Mesenchymal stem cell (in vitro differentiated cells and primary cell): ENCODE measurements at regions not wholly inside any gene's neighbourhood (a gene's known extent, or its start where the extent isn't known, plus 50 kb on each side); places are given as distances from the start of the nearest gene placed in this dataset.
A peak's percentile ranks its signal among the peaks of the same experiment; 100 is the strongest.

Experiments
- DNase-seq: peaks from one replicate; pipeline ENCODE4 v3.0.0-alpha.2; 2013
- H2AFZ ChIP-seq: one replicate; pipeline ENCODE4 v1.6.1; 2013; ENCODE audit warnings: low read depth, mild to moderate bottlenecking, control low read depth, inconsistent platforms, low read length, moderate library complexity
- H2AK5ac ChIP-seq: 2 replicates; pipeline ENCODE4 v1.6.1; 2013; ENCODE audit warnings: low read length, moderate library complexity, mild to moderate bottlenecking, inconsistent platforms; ENCODE audit not compliant: severe bottlenecking
- H2BK120ac ChIP-seq: one replicate; pipeline ENCODE4 v1.6.1; 2013; ENCODE audit warnings: low read depth, mild to moderate bottlenecking, inconsistent platforms, low read length, moderate library complexity
- H2BK12ac ChIP-seq, 2 experiments: one replicate each; pipeline ENCODE4 v1.6.1; 2013; ENCODE audit warnings: inconsistent platforms in 2 of 2, low read length in 2 of 2, mild to moderate bottlenecking in 2 of 2, moderate library complexity in 2 of 2, control low read depth in 1 of 2
- H2BK15ac ChIP-seq: one replicate; pipeline ENCODE4 v1.6.1; 2013; ENCODE audit warnings: mild to moderate bottlenecking, low read depth, inconsistent platforms; ENCODE audit not compliant: poor library complexity, severe bottlenecking
- H2BK5ac ChIP-seq: 2 replicates; pipeline ENCODE4 v1.6.1; 2013; ENCODE audit warnings: low read depth, mild to moderate bottlenecking, low read length, control low read depth, inconsistent platforms; ENCODE audit not compliant: poor library complexity, severe bottlenecking
- H3K14ac ChIP-seq, 2 experiments: one replicate each; pipeline ENCODE4 v1.6.1; 2013; ENCODE audit warnings: inconsistent platforms in 2 of 2, low read length in 2 of 2, control low read depth in 1 of 2, mild to moderate bottlenecking in 1 of 2, moderate library complexity in 1 of 2
- H3K18ac ChIP-seq, 2 experiments: one replicate each; pipeline ENCODE4 v1.6.1; 2013; ENCODE audit warnings: inconsistent platforms in 2 of 2, low read length in 2 of 2, control low read depth in 1 of 2, low read depth in 1 of 2, mild to moderate bottlenecking in 1 of 2
- H3K23ac ChIP-seq, 2 experiments: one replicate each; pipeline ENCODE4 v1.6.1; 2013; ENCODE audit warnings: inconsistent platforms in 2 of 2, low read length in 2 of 2, mild to moderate bottlenecking in 2 of 2, moderate library complexity in 2 of 2, control low read depth in 1 of 2
- H3K27ac ChIP-seq: 2 replicates; pipeline ENCODE4 v1.5.1; 2013; ENCODE audit warnings: mild to moderate bottlenecking, moderate library complexity, low read length, control low read depth, inconsistent platforms; ENCODE audit not compliant: poor library complexity, severe bottlenecking
- H3K27me3 ChIP-seq, 2 experiments: 2 replicates each; pipeline versions ENCODE4 v1.6.1 to v1.7.0; 2013; ENCODE audit warnings: low read length in 2 of 2, mild to moderate bottlenecking in 2 of 2, moderate library complexity in 2 of 2, control low read depth in 1 of 2, inconsistent platforms in 1 of 2; ENCODE audit not compliant: control insufficient read depth in 1 of 2, insufficient read depth in 1 of 2
- H3K36me3 ChIP-seq, 2 experiments: 2 replicates each; pipeline versions ENCODE4 v1.6.1 to v1.7.0; 2013; ENCODE audit warnings: low read length in 2 of 2, control low read depth in 1 of 2, inconsistent platforms in 1 of 2, low read depth in 1 of 2, mild to moderate bottlenecking in 1 of 2; ENCODE audit not compliant: insufficient read depth in 2 of 2, control insufficient read depth in 1 of 2
- H3K4ac ChIP-seq, 2 experiments: one replicate each; pipeline ENCODE4 v1.6.1; 2013; ENCODE audit warnings: inconsistent platforms in 2 of 2, low read length in 2 of 2, mild to moderate bottlenecking in 2 of 2, moderate library complexity in 2 of 2, control low read depth in 1 of 2, low read depth in 1 of 2
- H3K4me1 ChIP-seq: 2 replicates; pipeline ENCODE4 v1.6.1; 2013; ENCODE audit warnings: low read depth, low read length, control low read depth; ENCODE audit not compliant: control insufficient read depth, insufficient read depth
- H3K4me2 ChIP-seq: 2 replicates; pipeline ENCODE4 v1.6.1; 2013; ENCODE audit warnings: low read length, mild to moderate bottlenecking, inconsistent platforms; ENCODE audit not compliant: poor library complexity, severe bottlenecking
- H3K4me3 ChIP-seq, 2 experiments: 2 replicates each; pipeline versions ENCODE4 v1.5.1 to v1.7.0; 2013; ENCODE audit warnings: low read length in 2 of 2, mild to moderate bottlenecking in 2 of 2, control low read depth in 1 of 2, low read depth in 1 of 2; ENCODE audit not compliant: insufficient read depth in 1 of 2
- H3K79me1 ChIP-seq: replicated peaks from 2 replicates; pipeline ENCODE4 v1.6.1; 2013; ENCODE audit warnings: mild to moderate bottlenecking, control low read depth, low read length, inconsistent platforms; ENCODE audit not compliant: poor library complexity, severe bottlenecking
- H3K9ac ChIP-seq: 2 replicates; pipeline ENCODE4 v1.7.0; 2013; ENCODE audit warnings: mild to moderate bottlenecking, low read length, moderate library complexity
- H3K9me3 ChIP-seq: 2 replicates; pipeline ENCODE4 v1.7.0; 2013; ENCODE audit warnings: mild to moderate bottlenecking, low read length; ENCODE audit not compliant: control insufficient read depth
- H4K8ac ChIP-seq: one replicate; pipeline ENCODE4 v1.6.1; 2013; ENCODE audit warnings: inconsistent platforms, mild to moderate bottlenecking, low read length, moderate library complexity
- H4K91ac ChIP-seq: one replicate; pipeline ENCODE4 v1.6.1; 2013; ENCODE audit warnings: mild to moderate bottlenecking, low read length, inconsistent platforms
- WGBS: methylation state at CpG from one replicate; pipeline ENCODE4 v1.1.7; 2013; ENCODE audit warnings: mixed read lengths; 5-methylcytosine and 5-hydroxymethylcytosine counted together

DNA sequence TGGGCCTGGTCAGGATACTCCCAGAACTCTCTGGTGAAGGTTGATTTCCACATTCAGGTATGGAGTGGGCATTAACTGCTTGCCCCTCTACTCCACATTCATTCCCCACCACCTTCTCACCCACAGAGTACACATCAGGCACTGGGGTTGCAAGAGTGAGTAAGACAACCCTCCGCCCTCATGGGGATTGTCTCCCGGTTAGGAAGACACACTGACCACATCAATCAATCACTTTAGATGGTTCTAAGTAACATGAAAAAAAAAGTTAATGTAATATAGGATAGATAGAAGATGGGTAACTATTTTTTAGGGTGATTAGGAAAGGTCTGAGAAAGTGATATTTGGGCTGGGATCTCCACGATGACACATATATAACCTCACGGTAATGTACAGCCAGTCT, 116.0 kb upstream of the NEO1 start:
- Histone ChIP-seq H4K8ac (no peak overlapping the region), H3K27ac (no peak overlapping the region), H3K4me1 (no peaks in the 10 kb centered on the region), H3K9me3 (no peaks in the 10 kb centered on the region), H3K4ac (no peak overlapping the region), H3K18ac (no peak overlapping the region), H3K36me3 (no peaks in the 10 kb centered on the region), H2BK5ac (no peak overlapping the region), H3K27me3 (peaks cover 3 to 28% of the 10 kb centered on the region in 2 experiments), H3K79me1 (no peaks in the 10 kb centered on the region), H3K23ac (no peak overlapping the region), H4K91ac (no peak overlapping the region), H3K14ac (no peak overlapping the region), H2AK5ac (no peak overlapping the region), H2BK15ac (no peak overlapping the region), H2BK120ac (no peak overlapping the region), H2BK12ac (no peak overlapping the region), H2AFZ (no peak overlapping the region), H3K9ac (no peak overlapping the region), H3K4me3 (no peak overlapping the region), H3K4me2 (no peak overlapping the region)
- WGBS: 95% methylated on average over 4 of the region's 4 CpGs
- no peak for DNase-seq

GRCh38 chr15:72935521-72935920, 116.7 kb upstream of the NEO1 start:
- no peak overlapping the region for H3K4ac ChIP-seq
- H2BK5ac ChIP-seq: no peak overlapping the region
- no peak for DNase-seq
- no peaks in the 10 kb centered on the region for H3K79me1 ChIP-seq
- no peak overlapping the region for H2AFZ ChIP-seq
- H3K4me1 ChIP-seq: no peaks in the 10 kb centered on the region
- H4K91ac ChIP-seq: no peak overlapping the region
- no peak overlapping the region for H2BK120ac ChIP-seq
- H3K23ac ChIP-seq: no peak overlapping the region
- peaks cover 3 to 28% of the 10 kb centered on the region in 2 experiments for H3K27me3 ChIP-seq
- H3K4me3 ChIP-seq: no peak overlapping the region
- H2AK5ac ChIP-seq: no peak overlapping the region
- no peak overlapping the region for H3K4me2 ChIP-seq
- H4K8ac ChIP-seq: no peak overlapping the region
- no peak overlapping the region for H3K14ac ChIP-seq
- no peak overlapping the region for H3K18ac ChIP-seq
- no peaks in the 10 kb centered on the region for H3K36me3 ChIP-seq
- H3K9me3 ChIP-seq: no peaks in the 10 kb centered on the region
- H2BK12ac ChIP-seq: no peak overlapping the region
- WGBS: 43% methylated on average over 2 of the region's 2 CpGs
- no peak overlapping the region for H3K9ac ChIP-seq
- no peak overlapping the region for H3K27ac ChIP-seq
- no peak overlapping the region for H2BK15ac ChIP-seq

- H3K23ac ChIP-seq: no peak overlapping the region
- H3K4ac ChIP-seq: no peak overlapping the region
- no peak overlapping the region for H4K91ac ChIP-seq
- no peaks in the 10 kb centered on the region for H3K79me1 ChIP-seq
- H3K18ac ChIP-seq: no peak overlapping the region
- H3K4me2 ChIP-seq: no peak overlapping the region
- WGBS: 100% methylated on average over 1 of the region's 4 CpGs
- H3K9me3 ChIP-seq: no peaks in the 10 kb centered on the region
- peaks cover 3 to 24% of the 10 kb centered on the region in 2 experiments for H3K27me3 ChIP-seq
- peak; percentile 7 for DNase-seq
- H4K8ac ChIP-seq: no peak overlapping the region
- H2BK120ac ChIP-seq: no peak overlapping the region
- H2BK12ac ChIP-seq: no peak overlapping the region
- no peak overlapping the region for H3K14ac ChIP-seq
- H3K4me1 ChIP-seq: no peaks in the 10 kb centered on the region
- no peak overlapping the region for H2AK5ac ChIP-seq
- H3K4me3 ChIP-seq: no peak overlapping the region
- H2BK15ac ChIP-seq: no peak overlapping the region
- no peak overlapping the region for H3K27ac ChIP-seq
- H2AFZ ChIP-seq: no peak overlapping the region
- H2BK5ac ChIP-seq: no peak overlapping the region
- H3K36me3 ChIP-seq: no peaks in the 10 kb centered on the region
- H3K9ac ChIP-seq: no peak overlapping the region
Measured at GRCh38 chr15:72934921-72935320, 117.3 kb upstream of the NEO1 start.

DNA sequence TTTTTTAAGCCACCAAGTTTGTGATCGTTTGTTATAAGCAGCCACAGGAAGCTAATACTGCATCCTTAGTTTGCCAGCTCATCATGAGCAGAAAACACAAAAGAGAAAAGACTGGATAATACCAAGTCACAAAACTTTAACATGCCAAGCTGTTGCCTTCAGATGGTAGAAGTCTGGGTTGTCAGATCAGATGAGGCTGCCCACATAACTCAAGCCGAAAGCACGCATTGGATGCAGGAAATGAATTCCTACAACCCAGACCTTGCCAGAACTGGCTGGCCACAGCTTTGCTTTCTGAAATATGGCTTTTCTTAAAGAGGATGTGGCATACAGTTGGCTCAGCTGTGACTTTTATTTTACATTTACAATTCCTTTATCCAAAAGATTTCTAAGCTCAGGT, 118.3 kb upstream of the NEO1 start:
- peaks cover 3 to 21% of the 10 kb centered on the region in 2 experiments for H3K27me3 ChIP-seq

More for the DNA sequence above, 118.3 kb upstream of the NEO1 start:
- no peak overlapping the region for H2BK12ac ChIP-seq
- H3K36me3 ChIP-seq: no peaks in the 10 kb centered on the region
- no peak overlapping the region for H3K4ac ChIP-seq
- no peak overlapping the region for H3K14ac ChIP-seq
- H3K9ac ChIP-seq: no peak overlapping the region
- H2AFZ ChIP-seq: no peak overlapping the region
- no peak overlapping the region for H3K23ac ChIP-seq
- no peak overlapping the region for H3K4me2 ChIP-seq
- no peak overlapping the region for H4K91ac ChIP-seq
- WGBS: 67% methylated on average over 3 of the region's 3 CpGs
- no peaks in the 10 kb centered on the region for H3K79me1 ChIP-seq
- no peak overlapping the region for H4K8ac ChIP-seq
- no peak overlapping the region for H2AK5ac ChIP-seq
- no peak overlapping the region for H3K27ac ChIP-seq
- no peak overlapping the region for H2BK5ac ChIP-seq
- H2BK15ac ChIP-seq: no peak overlapping the region
- no peak overlapping the region for H3K4me3 ChIP-seq
- H3K9me3 ChIP-seq: no peaks in the 10 kb centered on the region
- H2BK120ac ChIP-seq: no peak overlapping the region
- no peak for DNase-seq
- H3K4me1 ChIP-seq: no peaks in the 10 kb centered on the region
- no peak overlapping the region for H3K18ac ChIP-seq
